ENCODE measurements at regions not wholly inside any gene's neighbourhood (a gene's known extent, or its start where the extent isn't known, plus 50 kb on each side); places are given as distances from the start of the nearest gene placed in this dataset.

DNA sequence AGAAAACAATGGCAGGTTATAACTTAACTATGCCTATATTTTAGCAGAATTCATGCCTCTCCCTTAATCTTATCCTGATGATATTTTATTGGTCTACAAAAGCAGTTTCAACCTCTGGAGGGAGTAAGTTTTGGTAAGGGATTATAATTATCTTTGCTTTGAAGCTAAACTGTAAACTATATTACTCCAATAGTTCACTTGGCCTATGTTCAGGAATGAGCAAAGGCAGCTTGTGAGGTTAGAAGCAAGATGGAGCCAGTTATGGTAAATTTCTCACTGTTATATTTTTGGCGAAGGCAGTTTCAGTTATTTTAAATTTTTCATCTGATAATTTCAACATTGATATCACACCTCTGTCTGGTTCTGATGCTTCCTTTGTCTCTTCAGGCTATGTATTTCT lies 192.5 kb upstream of the RGPD4 start:
- H3K36me3 Mint-ChIP-seq (ENCODE audit: low read depth) = peaks cover 10% of the 10 kb centered on the region; the same call in 2 of the 3 replicates
- H3F3A ChIP-seq (replicated peaks; ENCODE audit: low read depth) = no peaks in the 10 kb centered on the region
- no peak overlapping the region for H3K27ac ChIP-seq (ENCODE audit: low read depth)
- no peak overlapping the region for H3K4me3 Mint-ChIP-seq
- H3K4me1 Mint-ChIP-seq = no peaks in the 10 kb centered on the region
- no peak overlapping the region for H2AFZ ChIP-seq
- no peaks in the 10 kb centered on the region for H3K27me3 ChIP-seq (ENCODE audit: insufficient read depth)
- H3K4me1 ChIP-seq (ENCODE audit: insufficient read depth) = no peaks in the 10 kb centered on the region
- no peak overlapping the region for H3K4me3 ChIP-seq
- TF ChIP-seq EZH2phosphoT487 (IDR thresholded peaks at IDR 0.05; ENCODE audit: unreplicated experiment) (no peak), STAT1 (IDR thresholded peaks at IDR 0.05; ENCODE audit: unreplicated experiment) (no peak), POLR2AphosphoS5 (IDR thresholded peaks at IDR 0.05; ENCODE audit: low read depth) (no peak), CREB1 (CRISPR knock-in tag; IDR thresholded peaks at IDR 0.05; ENCODE audit: low read depth) (no peak), ZNF462 (CRISPR knock-in tag; IDR thresholded peaks at IDR 0.05) (no peak), ETS1 (IDR thresholded peaks at IDR 0.05) (no peak), ZNF114 (CRISPR knock-in tag; IDR thresholded peaks at IDR 0.05) (no peak), ZNF331 (CRISPR knock-in tag; IDR thresholded peaks at IDR 0.05; ENCODE audit: low read depth) (no peak), EZH2 (IDR thresholded peaks at IDR 0.05; ENCODE audit: low read depth, unreplicated experiment) (no peak), NANOG (IDR thresholded peaks at IDR 0.05; ENCODE audit: borderline replicate concordance) (no peak), JUNB (IDR thresholded peaks at IDR 0.05; ENCODE audit: unreplicated experiment) (no peak), REST (IDR thresholded peaks at IDR 0.05; ENCODE audit: unreplicated experiment) (no peak)
- TF ChIP-seq, protein P1, sequence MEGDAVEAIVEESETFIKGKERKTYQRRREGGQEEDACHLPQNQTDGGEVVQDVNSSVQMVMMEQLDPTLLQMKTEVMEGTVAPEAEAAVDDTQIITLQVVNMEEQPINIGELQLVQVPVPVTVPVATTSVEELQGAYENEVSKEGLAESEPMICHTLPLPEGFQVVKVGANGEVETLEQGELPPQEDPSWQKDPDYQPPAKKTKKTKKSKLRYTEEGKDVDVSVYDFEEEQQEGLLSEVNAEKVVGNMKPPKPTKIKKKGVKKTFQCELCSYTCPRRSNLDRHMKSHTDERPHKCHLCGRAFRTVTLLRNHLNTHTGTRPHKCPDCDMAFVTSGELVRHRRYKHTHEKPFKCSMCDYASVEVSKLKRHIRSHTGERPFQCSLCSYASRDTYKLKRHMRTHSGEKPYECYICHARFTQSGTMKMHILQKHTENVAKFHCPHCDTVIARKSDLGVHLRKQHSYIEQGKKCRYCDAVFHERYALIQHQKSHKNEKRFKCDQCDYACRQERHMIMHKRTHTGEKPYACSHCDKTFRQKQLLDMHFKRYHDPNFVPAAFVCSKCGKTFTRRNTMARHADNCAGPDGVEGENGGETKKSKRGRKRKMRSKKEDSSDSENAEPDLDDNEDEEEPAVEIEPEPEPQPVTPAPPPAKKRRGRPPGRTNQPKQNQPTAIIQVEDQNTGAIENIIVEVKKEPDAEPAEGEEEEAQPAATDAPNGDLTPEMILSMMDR (conservative IDR thresholded peaks at IDR 0.05; ENCODE audit: low read depth in 2 of 2) = no peak
- 0 out of 2 replicates have a peak, but pooled peaks cover 5% of the 10 kb centered on the region for H3K9me2 ChIP-seq (ENCODE audit: insufficient read depth)
- no peaks in the 10 kb centered on the region for H3K36me3 ChIP-seq (ENCODE audit: insufficient read depth)
- H3K9me3 Mint-ChIP-seq = peaks cover 19% of the 10 kb centered on the region
- no peak for ATAC-seq
- H3K79me2 ChIP-seq (replicated peaks; ENCODE audit: insufficient read depth) = no peaks in the 10 kb centered on the region
- H3K4me2 ChIP-seq = no peak overlapping the region
- H3K27me3 Mint-ChIP-seq (ENCODE audit: insufficient read depth, low read depth, poor library complexity) = peaks cover 2% of the 10 kb centered on the region
- H3K27ac Mint-ChIP-seq = no peak overlapping the region
- no peaks in the 10 kb centered on the region for H4K20me1 ChIP-seq (replicated peaks; ENCODE audit: insufficient read depth)
- DNase-seq (ENCODE audit: low spot score) = no peak
